ENCODE measurements at regions not wholly inside any gene's neighbourhood (a gene's known extent, or its start where the extent isn't known, plus 50 kb on each side); places are given as distances from the start of the nearest gene placed in this dataset.

DNA sequence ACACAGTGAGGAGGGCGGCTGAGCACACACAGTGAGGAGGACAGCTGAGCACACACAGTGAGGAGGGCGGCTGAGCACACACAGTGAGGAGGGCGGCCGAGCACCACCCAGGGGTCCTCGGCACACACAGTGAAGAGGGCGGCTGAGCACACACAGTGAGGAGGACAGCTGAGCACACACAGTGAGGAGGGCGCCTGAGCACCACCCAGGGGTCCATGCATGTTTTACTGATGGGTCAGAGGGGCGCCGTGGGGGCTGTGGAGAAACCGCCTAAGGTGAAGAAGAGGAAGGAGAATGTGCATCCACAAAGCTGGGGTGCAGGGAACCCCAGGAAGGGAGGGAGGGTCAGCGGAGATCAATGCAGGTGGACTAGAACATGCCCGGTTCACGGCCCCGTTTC lies 461.8 kb downstream of the BRD1 start:
- TF ChIP-seq, protein P1, sequence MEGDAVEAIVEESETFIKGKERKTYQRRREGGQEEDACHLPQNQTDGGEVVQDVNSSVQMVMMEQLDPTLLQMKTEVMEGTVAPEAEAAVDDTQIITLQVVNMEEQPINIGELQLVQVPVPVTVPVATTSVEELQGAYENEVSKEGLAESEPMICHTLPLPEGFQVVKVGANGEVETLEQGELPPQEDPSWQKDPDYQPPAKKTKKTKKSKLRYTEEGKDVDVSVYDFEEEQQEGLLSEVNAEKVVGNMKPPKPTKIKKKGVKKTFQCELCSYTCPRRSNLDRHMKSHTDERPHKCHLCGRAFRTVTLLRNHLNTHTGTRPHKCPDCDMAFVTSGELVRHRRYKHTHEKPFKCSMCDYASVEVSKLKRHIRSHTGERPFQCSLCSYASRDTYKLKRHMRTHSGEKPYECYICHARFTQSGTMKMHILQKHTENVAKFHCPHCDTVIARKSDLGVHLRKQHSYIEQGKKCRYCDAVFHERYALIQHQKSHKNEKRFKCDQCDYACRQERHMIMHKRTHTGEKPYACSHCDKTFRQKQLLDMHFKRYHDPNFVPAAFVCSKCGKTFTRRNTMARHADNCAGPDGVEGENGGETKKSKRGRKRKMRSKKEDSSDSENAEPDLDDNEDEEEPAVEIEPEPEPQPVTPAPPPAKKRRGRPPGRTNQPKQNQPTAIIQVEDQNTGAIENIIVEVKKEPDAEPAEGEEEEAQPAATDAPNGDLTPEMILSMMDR (IDR thresholded peaks at IDR 0.05; ENCODE audit: unreplicated experiment in 3 of 3) = no peak
- Mint-ChIP-seq H3K27me3 (ENCODE audit: low read depth) (peaks cover 41% of the 10 kb centered on the region), H3K27ac (no peak overlapping the region), H3K36me3 (ENCODE audit: low read depth) (no peaks in the 10 kb centered on the region), H3K4me1 (peaks cover 3% of the 10 kb centered on the region), H3K4me3 (no peak overlapping the region), H3K9me3 (no peaks in the 10 kb centered on the region)

DNA sequence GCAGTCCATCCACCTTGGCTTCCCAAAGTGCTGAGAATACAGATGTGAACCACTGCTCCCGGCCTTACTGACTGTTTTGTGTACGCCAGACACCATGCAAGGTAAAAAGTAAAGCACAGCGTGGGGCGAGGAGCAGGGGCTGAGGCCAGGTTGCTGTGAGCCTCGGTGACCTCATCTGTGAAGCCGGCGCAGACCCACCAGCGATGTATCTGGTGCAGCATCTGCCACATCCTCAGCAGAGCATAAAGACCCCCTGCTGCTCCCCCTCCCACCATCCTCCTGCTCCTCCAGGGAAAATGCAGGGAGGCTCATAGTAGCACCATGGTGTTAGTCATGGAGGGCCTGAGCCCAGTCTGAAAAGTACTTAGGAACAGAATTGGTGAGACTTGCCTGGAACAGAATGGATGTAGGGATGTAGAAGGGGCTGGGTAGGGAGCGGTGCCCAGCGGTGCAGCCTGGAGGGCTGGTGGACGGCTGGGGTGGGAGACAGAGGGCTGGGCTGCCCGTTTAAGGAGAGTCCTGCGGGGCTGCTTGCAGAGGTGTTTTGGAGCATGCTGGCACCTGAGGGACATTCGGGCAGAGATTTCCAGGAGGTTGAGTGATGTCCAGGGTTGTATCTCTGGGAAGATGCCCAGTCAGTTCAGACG lies 462.4 kb downstream of the BRD1 start:
- no peak overlapping the region for H3K27ac Mint-ChIP-seq
- H3K4me1 Mint-ChIP-seq = peaks cover 6% of the 10 kb centered on the region
- H3K9me3 Mint-ChIP-seq = no peaks in the 10 kb centered on the region
- TF ChIP-seq, protein P1 (IDR thresholded peaks at IDR 0.05; ENCODE audit: unreplicated experiment in 3 of 3) = no peak
- peaks cover 35% of the 10 kb centered on the region for H3K27me3 Mint-ChIP-seq (ENCODE audit: low read depth)
- no peak overlapping the region for H3K4me3 Mint-ChIP-seq
- no peaks in the 10 kb centered on the region for H3K36me3 Mint-ChIP-seq (ENCODE audit: low read depth)

DNA sequence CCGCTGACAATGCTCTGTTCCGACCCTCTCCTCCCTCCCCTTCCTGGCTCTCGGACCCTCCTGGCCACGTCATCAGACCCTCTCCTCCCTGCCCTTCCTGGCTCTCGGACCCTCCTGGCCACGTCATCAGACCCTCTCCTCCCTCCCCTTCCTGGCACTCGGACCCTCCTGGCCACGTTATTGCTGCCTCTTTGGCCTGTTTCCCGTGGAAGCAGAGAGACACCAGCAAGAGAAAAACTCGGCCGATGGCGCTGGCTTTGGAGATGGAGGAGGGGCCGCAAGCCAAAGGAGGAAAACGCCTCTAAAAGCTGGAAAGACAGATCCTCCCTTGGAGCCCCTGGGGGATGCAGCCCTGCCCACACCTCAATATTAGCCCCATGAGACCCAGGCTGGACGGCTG lies 463.3 kb downstream of the BRD1 start:
- Mint-ChIP-seq H3K27ac (no peak overlapping the region), H3K4me1 (peaks cover 6% of the 10 kb centered on the region), H3K36me3 (ENCODE audit: low read depth) (no peaks in the 10 kb centered on the region), H3K9me3 (no peaks in the 10 kb centered on the region), H3K27me3 (ENCODE audit: low read depth) (peaks cover 31% of the 10 kb centered on the region), H3K4me3 (no peak overlapping the region)
- TF ChIP-seq, protein P1 (IDR thresholded peaks at IDR 0.05; ENCODE audit: unreplicated experiment in 3 of 3) = no peak

DNA sequence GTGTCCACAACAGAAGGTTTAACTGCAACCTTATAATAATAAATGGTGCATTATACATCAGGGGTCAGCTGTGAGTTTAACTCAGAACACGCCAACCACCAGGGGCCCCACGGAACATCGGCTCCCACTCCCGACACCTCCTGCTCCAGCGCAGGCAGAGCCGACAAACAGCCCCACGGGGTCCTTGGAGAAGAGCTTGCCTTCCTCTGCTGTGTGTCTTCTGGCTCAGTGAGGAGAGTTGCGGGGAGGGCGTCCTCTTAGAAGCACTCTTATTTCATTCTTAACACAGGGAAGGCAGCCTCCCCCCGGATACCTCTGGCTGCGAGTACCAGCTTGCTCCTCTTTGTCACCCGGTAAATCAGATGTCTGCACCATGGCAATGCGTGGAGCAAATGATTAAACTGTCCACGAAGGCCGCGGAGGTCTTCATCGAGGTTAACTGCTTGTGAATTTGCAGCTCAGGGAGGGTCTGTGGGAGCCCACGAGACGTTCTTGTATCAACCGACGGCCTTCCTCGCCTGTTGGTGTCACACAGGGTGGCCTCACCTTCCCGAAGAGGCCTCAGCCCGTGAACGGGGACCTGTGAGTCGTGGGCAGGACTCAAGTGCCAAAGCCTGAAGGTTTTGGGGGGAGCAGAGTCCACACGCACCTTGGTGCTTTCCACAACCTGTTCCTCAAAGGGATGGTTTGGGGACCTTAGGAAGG lies 464.0 kb downstream of the BRD1 start:
- Mint-ChIP-seq H3K27ac (no peak overlapping the region), H3K9me3 (no peaks in the 10 kb centered on the region), H3K36me3 (ENCODE audit: low read depth) (no peaks in the 10 kb centered on the region), H3K4me1 (peaks cover 6% of the 10 kb centered on the region), H3K27me3 (ENCODE audit: low read depth) (peaks cover 33% of the 10 kb centered on the region), H3K4me3 (no peak overlapping the region)
- TF ChIP-seq, protein P1 (IDR thresholded peaks at IDR 0.05; ENCODE audit: unreplicated experiment in 3 of 3) = no peak

DNA sequence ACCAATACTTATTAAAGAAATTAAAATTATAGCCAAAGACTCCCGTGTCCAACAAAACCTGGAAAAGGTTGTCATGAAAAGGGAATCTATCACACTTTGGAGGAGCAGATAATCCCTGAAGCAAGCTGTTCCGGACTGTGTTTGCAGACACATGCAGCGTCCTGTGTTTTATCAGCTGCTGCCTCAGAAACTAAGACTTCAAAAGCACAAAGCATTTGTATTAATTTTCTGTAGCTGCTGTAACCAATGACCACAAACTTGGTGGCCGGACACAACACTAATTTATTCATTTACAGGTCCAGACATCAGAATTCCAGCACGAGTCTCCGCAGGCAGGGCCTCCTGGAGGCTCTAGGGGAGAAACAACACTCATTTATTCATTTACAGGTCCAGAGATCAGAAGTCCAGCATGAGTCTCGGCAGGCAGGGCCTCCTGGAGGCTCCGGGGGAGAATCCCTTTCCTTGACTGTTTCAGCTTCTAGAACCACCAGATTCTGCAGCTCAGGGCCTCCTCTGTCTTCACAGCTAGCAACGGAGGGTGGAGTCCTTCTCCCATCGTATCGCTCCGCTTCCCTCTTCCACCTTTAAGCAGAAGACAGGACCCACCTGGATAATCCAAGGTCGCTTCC lies 465.3 kb downstream of the BRD1 start:
- H3K36me3 Mint-ChIP-seq (ENCODE audit: low read depth) = no peaks in the 10 kb centered on the region
- H3K9me3 Mint-ChIP-seq = no peaks in the 10 kb centered on the region
- H3K27ac Mint-ChIP-seq = no peak overlapping the region
- TF ChIP-seq, protein P1 (IDR thresholded peaks at IDR 0.05; ENCODE audit: unreplicated experiment in 3 of 3) = no peak
- H3K4me3 Mint-ChIP-seq = no peak overlapping the region
- peaks cover 26% of the 10 kb centered on the region for H3K27me3 Mint-ChIP-seq (ENCODE audit: low read depth)
- H3K4me1 Mint-ChIP-seq = peaks cover 6% of the 10 kb centered on the region

Measured in nephron (organoid).